ENCODE measurements at regions not wholly inside any gene's neighbourhood (a gene's known extent, or its start where the extent isn't known, plus 50 kb on each side); places are given as distances from the start of the nearest gene placed in this dataset.

DNA sequence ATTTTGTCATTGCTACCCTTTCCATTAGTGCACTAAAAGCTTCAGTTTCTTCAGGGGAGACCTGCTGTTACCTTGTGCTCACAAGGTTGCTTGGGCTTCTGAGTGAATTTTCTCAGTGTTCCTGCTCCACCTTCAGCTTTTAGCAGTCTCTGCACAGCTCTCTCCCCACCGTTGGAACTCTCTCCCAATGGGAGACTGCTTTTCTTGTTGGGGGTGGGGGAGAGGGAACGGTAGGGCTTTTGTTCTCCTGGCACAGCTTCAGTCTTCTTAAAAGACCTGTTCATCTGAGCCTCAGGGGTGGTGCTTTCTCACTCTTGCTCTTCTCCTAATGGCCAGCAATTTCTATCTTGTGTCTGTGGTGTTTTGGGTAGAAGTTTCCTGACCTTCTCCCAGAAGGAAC is 915.7 kb downstream of the EFNA5 start:
- TF ChIP-seq FOXA1 (IDR thresholded peaks at IDR 0.05) (no peak), SUZ12 (IDR thresholded peaks at IDR 0.05) (no peak), SP1 (IDR thresholded peaks at IDR 0.05) (no peak), ZNF384 (IDR thresholded peaks at IDR 0.05) (no peak), HDGF (IDR thresholded peaks at IDR 0.05; ENCODE audit: borderline replicate concordance) (no peak), TARDBP (IDR thresholded peaks at IDR 0.05) (no peak), ELF4 (IDR thresholded peaks at IDR 0.05) (no peak), FOXM1 (IDR thresholded peaks at IDR 0.05; ENCODE audit: borderline replicate concordance) (no peak), PKNOX1 (IDR thresholded peaks at IDR 0.05) (no peak), ARNT (IDR thresholded peaks at IDR 0.05) (no peak), BHLHE40 (IDR thresholded peaks at IDR 0.05; ENCODE audit: borderline replicate concordance) (no peak), L3MBTL2 (conservative IDR thresholded peaks at IDR 0.05) (no peak), NFRKB (IDR thresholded peaks at IDR 0.05) (no peak), FOXK2 (IDR thresholded peaks at IDR 0.05) (no peak)

Measured in HEK293T (cell line).